GM19035 (cell line): ENCODE measurements at regions not wholly inside any gene's neighbourhood (a gene's known extent, or its start where the extent isn't known, plus 50 kb on each side); places are given as distances from the start of the nearest gene placed in this dataset.

Experiments
- ATAC-seq: cut with Tn5 transposase; IDR thresholded peaks from one replicate; pipeline ENCODE4 v1.9.1; 2021; ENCODE audit not compliant: unreplicated experiment

DNA sequence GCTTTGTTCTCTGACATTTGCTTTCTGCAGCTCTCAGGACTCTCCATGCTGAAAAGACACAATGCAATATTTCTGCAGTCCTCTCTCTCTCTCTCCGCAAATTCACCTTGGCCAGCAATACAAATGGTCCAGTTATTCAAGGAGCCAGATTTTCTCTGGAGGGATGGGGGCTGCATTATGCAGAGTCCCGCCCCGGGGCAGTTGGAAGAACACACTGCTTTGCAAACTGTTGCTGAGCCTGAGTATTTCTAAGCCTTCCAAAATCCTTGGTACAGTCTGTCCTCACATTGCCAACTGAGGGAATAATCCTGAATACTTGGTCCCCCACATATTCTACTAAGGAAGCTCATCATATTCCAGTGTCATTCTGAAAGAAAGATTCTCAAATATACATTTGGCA lies 94.3 kb upstream of the ZC3H12C start:
- no peak for ATAC-seq

GRCh38 chr11:110000031-110000502 lies 93.1 kb upstream of the ZC3H12C start:
- ATAC-seq, result peak; percentile 95

DNA sequence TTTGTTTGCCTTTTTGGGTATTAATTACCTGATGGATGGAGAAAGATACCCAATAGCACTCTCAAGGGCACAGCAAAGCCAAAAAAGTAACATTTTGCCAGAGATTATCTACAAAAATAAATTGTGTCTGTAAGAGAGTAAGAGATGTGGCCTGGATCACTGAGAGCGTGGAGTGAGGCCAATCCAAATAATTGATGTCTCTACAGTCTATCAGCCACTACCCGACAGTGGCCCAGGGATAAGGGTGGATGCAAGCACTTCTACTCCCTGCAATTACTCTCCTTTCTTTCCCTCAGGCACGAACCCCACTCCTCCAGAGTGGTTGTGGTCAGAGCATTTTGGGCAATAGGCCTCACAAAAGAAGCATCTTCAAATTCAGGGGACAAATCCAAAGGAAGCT lies 92.3 kb upstream of the ZC3H12C start:
- ATAC-seq, result no peak

- ATAC-seq, result no peak
Measured at GRCh38 chr11:110003426-110003825, 89.8 kb upstream of the ZC3H12C start.

GRCh38 chr11:110011595-110011994 lies 81.6 kb upstream of the ZC3H12C start:
- no peak for ATAC-seq

DNA sequence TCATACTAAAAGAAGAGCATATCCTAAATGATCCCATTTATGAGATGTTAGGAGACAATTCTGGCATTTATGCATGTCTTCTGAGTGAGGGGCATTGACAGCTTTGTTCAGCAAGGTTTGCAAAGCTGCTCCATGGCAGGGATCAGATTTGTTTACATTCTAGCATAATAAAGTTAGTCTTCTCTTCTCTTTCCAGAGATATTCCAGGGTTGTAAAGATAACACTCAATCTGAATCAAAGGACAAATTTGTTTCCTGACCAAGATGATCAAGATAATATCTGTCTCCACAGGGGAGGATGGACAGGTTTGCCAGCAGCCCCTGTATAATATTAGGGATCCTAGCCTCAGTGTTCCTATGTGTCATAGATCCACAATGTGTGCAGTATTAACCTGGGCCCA lies 77.5 kb upstream of the ZC3H12C start:
- ATAC-seq, result no peak

DNA sequence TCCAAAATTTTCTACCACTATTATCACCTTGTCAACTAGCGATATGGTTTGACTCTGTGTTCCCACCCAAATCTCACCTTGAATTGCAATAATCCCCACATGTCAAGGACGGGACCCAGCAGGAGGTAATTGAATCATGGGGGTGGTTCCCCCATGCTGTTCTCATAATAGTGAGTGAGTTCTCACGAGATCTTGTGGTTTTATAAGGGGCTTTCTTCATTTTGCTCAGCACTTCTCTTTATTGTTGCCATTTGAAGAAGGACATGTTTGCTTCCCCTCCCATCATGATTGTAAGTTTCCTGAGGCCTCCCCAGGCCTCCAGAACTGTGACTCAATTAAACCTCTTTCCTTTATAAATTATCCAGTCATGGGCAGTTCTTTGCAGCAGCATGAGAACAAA lies 73.5 kb upstream of the ZC3H12C start:
- ATAC-seq, result no peak

DNA sequence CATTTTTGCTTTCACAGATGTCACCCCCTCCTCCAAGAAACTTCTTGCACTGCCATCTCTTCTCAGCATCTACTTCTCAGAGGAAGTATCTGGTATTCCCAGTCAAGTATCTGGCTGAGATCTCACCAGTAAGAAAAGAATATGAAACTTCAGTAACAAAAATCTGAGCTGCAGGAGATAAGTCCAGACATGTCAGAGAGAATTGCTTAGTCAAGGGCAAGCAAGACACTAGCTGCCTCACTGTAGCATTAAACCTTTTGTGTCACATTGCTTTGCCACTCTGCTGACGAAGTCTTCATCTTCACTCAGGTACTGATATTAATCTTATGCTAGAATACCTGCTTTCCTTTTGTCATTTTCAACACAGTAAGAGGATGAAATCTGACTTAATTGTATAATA lies 70.6 kb upstream of the ZC3H12C start:
- ATAC-seq, result no peak

DNA sequence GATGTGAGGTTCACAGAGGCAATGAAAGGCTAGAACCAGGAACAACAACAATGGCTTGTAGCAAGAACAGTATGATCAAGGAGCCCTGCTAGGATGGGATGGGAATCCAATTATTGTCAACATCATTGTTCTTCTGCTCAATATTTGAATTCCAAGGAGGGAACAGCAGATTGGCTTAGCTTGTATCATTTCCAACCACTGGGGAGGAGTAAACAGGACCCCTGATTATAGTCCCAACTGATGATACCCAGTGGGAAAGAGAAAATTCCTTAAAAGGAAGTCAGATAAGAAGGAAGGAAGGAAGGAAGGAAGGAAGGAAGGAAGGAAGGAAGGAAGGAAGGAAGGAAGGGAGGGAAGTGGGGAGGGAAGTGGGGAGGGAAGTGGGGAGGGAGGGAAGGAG lies 69.5 kb upstream of the ZC3H12C start:
- ATAC-seq, result no peak

DNA sequence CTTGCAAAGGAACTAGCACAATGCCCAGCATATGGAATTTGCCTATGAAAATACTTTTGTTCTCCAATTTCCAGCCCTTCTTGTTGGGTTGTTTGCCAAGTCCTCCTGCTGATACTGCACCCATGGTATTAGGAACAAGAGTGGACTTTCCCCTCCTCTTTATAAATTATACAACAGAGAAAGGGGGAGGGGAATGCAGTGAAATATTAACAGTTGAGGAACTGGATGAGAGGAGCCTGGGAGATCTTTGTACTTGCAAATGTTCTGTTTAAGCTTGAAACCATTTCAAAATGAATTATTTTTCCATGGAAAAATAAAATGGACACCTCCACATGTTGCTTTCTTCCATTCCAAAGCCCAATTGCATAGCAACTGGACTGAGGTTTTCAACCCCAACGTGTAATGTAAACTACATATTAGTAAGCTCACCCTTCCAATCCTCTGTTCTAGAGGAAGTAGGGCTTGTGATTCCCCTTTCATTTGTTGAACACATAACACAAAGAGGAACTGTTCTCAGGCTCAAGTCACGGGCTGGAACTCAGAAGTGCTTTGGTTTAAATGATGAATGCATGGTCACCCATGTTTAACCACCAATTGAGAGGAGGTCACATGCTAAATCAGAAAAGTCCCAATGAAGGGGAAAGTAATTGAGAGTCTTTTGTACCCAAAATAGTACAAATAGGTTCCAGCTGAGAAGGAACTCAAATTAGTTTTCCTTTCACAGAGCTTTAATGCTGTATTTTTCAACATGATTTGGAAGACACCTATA lies 66.2 kb upstream of the ZC3H12C start:
- peak; percentile 89 for ATAC-seq

GRCh38 chr11:110027627-110028371 lies 65.4 kb upstream of the ZC3H12C start:
- ATAC-seq, result peak; percentile 46

DNA sequence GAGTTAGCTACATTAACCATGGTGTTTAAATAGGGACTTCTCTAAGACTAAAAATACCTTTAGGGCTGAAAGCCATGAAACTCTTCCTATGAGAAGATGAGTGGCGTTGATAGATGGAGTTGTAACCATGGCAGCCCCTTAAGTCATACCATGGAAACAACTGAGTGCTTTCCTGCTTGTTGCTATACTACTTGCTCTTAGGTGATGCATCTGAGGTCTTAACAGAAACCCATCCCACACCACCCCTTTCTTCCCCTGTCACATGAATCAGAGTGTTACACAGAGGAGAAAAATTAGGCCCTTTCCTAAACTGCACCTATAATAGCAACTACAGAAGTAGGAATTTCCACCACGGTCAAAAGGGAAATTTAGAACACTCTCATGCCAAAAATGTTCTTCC lies 64.3 kb upstream of the ZC3H12C start:
- ATAC-seq, result no peak

DNA sequence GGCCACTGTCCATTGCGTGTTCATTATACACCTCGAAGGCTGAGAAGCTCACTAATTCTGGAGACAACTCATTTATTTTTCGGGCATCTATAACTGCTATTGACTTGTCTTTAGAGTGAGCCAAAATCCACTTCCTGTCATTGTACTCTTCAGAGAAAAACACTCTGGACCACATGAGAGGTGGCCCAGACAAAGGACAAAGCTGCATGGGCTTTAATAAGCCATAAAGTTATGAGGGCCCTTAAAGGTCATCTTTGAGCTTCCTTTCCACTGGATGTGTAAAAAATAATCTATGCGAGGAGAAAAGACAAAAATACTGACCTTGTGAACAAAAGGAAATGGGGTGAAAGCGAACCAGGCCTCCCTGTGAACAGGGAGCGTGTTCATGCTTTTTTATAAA lies 63.5 kb upstream of the ZC3H12C start:
- ATAC-seq, result no peak

GRCh38 chr11:110031171-110031570 lies 62.0 kb upstream of the ZC3H12C start:
- no peak for ATAC-seq

DNA sequence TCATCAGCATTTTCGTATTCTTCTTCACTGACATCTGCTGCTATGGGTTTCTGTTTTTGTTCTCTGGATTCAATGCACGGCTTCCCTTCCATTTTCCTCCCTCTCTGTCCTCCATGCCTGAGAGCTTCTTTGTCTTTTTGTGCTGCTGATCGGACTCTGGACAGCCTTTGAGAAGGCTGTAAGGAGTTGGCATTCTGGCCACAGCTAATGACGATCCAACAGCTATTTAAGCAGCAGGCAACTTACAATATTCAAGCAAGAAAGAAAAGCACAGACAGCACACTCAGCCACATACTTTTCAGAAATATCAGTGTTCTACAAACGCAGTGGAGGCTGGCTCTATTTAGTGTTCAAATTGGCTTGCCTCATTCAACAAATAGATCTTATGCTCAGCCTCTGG lies 60.9 kb upstream of the ZC3H12C start:
- no peak for ATAC-seq

DNA sequence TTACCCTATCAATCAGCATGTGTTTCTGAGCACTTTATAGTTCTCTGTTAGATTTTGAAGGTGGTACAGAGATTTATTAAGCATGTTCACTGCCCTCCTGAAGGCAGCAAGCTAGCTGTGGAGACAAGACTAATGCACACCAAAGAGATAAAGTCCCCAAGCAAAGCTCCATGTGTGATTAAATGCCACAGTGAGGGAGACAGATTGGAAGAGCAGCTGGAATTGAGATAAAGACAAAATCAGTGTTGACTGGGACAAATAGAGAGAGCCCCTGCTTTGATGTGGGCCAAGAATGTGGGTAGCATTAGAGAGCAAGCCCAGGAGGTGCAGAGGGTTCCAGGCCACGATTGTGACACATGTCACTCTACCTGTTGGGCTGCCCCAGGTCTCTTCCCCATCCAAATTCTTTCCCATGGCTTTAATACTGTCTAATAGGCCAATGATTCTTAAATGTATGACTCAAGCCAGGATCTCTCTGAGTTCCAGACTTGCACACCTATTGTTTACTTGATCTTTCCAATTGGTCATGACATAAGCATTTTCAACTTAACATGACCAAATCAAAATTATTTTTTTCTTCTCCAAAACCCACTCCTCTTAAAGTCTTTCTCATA lies 60.1 kb upstream of the ZC3H12C start:
- ATAC-seq, result no peak

DNA sequence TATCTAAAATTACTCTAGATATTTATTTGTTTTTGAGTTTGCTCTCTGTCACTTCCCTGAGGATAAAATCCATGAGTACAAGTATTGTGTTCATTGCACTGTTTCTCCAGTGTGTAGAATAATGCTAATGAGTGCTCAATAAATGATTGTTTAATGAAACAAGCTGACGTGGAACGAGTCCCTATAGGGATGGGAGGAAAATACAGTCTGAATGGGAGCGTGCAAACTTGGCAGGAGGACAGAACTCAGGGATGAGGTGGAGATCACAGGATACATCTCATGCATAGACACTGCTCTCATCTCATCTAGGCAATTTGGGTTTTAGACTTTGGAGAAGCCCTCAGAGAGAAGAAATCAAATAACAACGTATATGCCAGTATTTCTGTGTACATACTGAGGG lies 58.4 kb upstream of the ZC3H12C start:
- ATAC-seq, result no peak

- no peak for ATAC-seq
Measured at GRCh38 chr11:110035357-110035756, 57.8 kb upstream of the ZC3H12C start.

- ATAC-seq, result no peak
Measured at GRCh38 chr11:110038201-110038600, 55.0 kb upstream of the ZC3H12C start.
